GM23248 (cell line): ENCODE measurements at regions not wholly inside any gene's neighbourhood (a gene's known extent, or its start where the extent isn't known, plus 50 kb on each side); places are given as distances from the start of the nearest gene placed in this dataset.

Experiments used
- EZH2 ChIP-seq: fragments of 200-600 bp; sonication (generic); IDR thresholded peaks from 2 replicates; pipeline ENCODE4 v1.6.1; 2018; ENCODE audit warnings: antibody characterized with exemption, mild to moderate bottlenecking; ENCODE audit not compliant: insufficient read depth, poor library complexity, severe bottlenecking
- EZH2phosphoT487 ChIP-seq: fragments of 200-600 bp; sonication (generic); IDR thresholded peaks from 2 replicates; pipeline ENCODE4 v1.6.1; 2018; ENCODE audit warnings: antibody characterized with exemption, moderate library complexity, mild to moderate bottlenecking, low read depth; ENCODE audit not compliant: insufficient read depth

GRCh38 chr18:29841631-29842030 lies 1200.9 kb downstream of the DSC3 start:
- TF ChIP-seq EZH2 (no peak), EZH2phosphoT487 (no peak)
